ENCODE measurements at regions not wholly inside any gene's neighbourhood (a gene's known extent, or its start where the extent isn't known, plus 50 kb on each side); places are given as distances from the start of the nearest gene placed in this dataset.

- H3K9me3 ChIP-seq: no peaks in the 10 kb centered on the region
- TF ChIP-seq POLR2A (IDR thresholded peaks at IDR 0.05): no peak
- TF ChIP-seq CTCF (IDR thresholded peaks at IDR 0.05): no peak
- DNase-seq: no peak
- H3K4me3 ChIP-seq: no peak overlapping the region
- H3K36me3 ChIP-seq: no peaks in the 10 kb centered on the region
- no peaks in the 10 kb centered on the region for H3K4me1 ChIP-seq
- no peak overlapping the region for H3K27ac ChIP-seq
- H3K27me3 ChIP-seq: no peaks in the 10 kb centered on the region
Observed at GRCh38 chr5:117302473-117302872, 727.9 kb upstream of the SEMA6A start.

- Histone ChIP-seq H3K36me3 (no peaks in the 10 kb centered on the region), H3K4me3 (no peak overlapping the region), H3K4me1 (no peaks in the 10 kb centered on the region), H3K27me3 (no peaks in the 10 kb centered on the region), H3K9me3 (no peaks in the 10 kb centered on the region), H3K27ac (no peak overlapping the region)
- DNase-seq: no peak
- TF ChIP-seq POLR2A (IDR thresholded peaks at IDR 0.05) (no peak), CTCF (IDR thresholded peaks at IDR 0.05) (no peak)
Observed at GRCh38 chr5:117299936-117300328, 725.3 kb upstream of the SEMA6A start.

GRCh38 chr5:117299224-117299935, 724.8 kb upstream of the SEMA6A start:
- TF ChIP-seq POLR2A (IDR thresholded peaks at IDR 0.05) (no peak), CTCF (IDR thresholded peaks at IDR 0.05) (no peak)
- no peak overlapping the region for H3K27ac ChIP-seq
- H3K27me3 ChIP-seq: no peaks in the 10 kb centered on the region
- H3K36me3 ChIP-seq: no peaks in the 10 kb centered on the region
- no peaks in the 10 kb centered on the region for H3K9me3 ChIP-seq
- no peak overlapping the region for H3K4me3 ChIP-seq
- no peaks in the 10 kb centered on the region for H3K4me1 ChIP-seq
- no peak for DNase-seq

GRCh38 chr5:117296872-117297271, 722.2 kb upstream of the SEMA6A start:
- Histone ChIP-seq H3K4me3 (no peak overlapping the region), H3K9me3 (no peaks in the 10 kb centered on the region)
- no peak for TF ChIP-seq POLR2A (IDR thresholded peaks at IDR 0.05)
- TF ChIP-seq CTCF (IDR thresholded peaks at IDR 0.05): no peak

GRCh38 chr5:117295941-117296340, 721.3 kb upstream of the SEMA6A start:
- no peaks in the 10 kb centered on the region for H3K27me3 ChIP-seq
- TF ChIP-seq CTCF (IDR thresholded peaks at IDR 0.05) (no peak), POLR2A (IDR thresholded peaks at IDR 0.05) (no peak)
- no peaks in the 10 kb centered on the region for H3K4me1 ChIP-seq
- no peaks in the 10 kb centered on the region for H3K9me3 ChIP-seq
- DNase-seq: no peak
- H3K27ac ChIP-seq: no peak overlapping the region
- no peak overlapping the region for H3K4me3 ChIP-seq
- no peaks in the 10 kb centered on the region for H3K36me3 ChIP-seq

More at GRCh38 chr5:117296872-117297271, 722.2 kb upstream of the SEMA6A start:
- Histone ChIP-seq H3K27ac (no peak overlapping the region), H3K27me3 (no peaks in the 10 kb centered on the region), H3K36me3 (no peaks in the 10 kb centered on the region), H3K4me1 (no peaks in the 10 kb centered on the region)
- DNase-seq: no peak

GRCh38 chr5:117286813-117287212, 712.2 kb upstream of the SEMA6A start:
- Histone ChIP-seq H3K4me1 (no peaks in the 10 kb centered on the region), H3K36me3 (no peaks in the 10 kb centered on the region), H3K27me3 (no peaks in the 10 kb centered on the region), H3K27ac (no peak overlapping the region), H3K9me3 (no peaks in the 10 kb centered on the region), H3K4me3 (no peak overlapping the region)
- no peak for DNase-seq
- no peak for TF ChIP-seq POLR2A (IDR thresholded peaks at IDR 0.05)
- TF ChIP-seq CTCF (IDR thresholded peaks at IDR 0.05): no peak

Measured in Peyer's patch (tissue), 4 donors.